ENCODE measurements at regions not wholly inside any gene's neighbourhood (a gene's known extent, or its start where the extent isn't known, plus 50 kb on each side); places are given as distances from the start of the nearest gene placed in this dataset.

GRCh38 chr22:25352294-25352680 is 132.8 kb downstream of the CRYBB2 start:
- TF ChIP-seq CTCF (IDR thresholded peaks at IDR 0.05; ENCODE audit: low read depth, low read length, missing input control), result no peak
- TF ChIP-seq ZBTB33 (IDR thresholded peaks at IDR 0.05), result no peak
- TF ChIP-seq HNF4A (conservative IDR thresholded peaks at IDR 0.05), result no peak
- TF ChIP-seq TAF1 (conservative IDR thresholded peaks at IDR 0.05), result no peak
- no peak for TF ChIP-seq MAX (IDR thresholded peaks at IDR 0.05)
- no peak for TF ChIP-seq REST (IDR thresholded peaks at IDR 0.05)
